ENCODE measurements at regions not wholly inside any gene's neighbourhood (a gene's known extent, or its start where the extent isn't known, plus 50 kb on each side); places are given as distances from the start of the nearest gene placed in this dataset.

DNA sequence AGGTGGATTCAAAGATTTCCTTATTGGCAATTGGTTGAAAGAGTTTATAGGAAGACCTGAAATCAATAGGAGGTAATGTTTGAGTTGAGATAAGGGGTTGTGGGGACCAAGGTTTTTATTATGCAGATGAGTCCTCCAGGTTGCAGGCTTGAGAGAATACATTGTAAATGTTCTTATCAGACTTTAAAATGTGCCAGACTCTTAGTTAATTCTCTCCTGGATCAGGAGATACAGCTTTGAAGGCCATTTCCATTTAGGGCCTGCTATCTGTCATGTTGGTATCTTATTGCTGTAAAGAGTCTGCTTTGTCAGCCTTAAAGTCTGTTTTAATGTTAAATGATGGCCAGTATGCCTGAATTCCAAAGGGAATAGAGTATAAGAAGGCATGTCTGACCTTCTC, 61.8 kb upstream of the CALCR start:
- TF ChIP-seq, protein P1, sequence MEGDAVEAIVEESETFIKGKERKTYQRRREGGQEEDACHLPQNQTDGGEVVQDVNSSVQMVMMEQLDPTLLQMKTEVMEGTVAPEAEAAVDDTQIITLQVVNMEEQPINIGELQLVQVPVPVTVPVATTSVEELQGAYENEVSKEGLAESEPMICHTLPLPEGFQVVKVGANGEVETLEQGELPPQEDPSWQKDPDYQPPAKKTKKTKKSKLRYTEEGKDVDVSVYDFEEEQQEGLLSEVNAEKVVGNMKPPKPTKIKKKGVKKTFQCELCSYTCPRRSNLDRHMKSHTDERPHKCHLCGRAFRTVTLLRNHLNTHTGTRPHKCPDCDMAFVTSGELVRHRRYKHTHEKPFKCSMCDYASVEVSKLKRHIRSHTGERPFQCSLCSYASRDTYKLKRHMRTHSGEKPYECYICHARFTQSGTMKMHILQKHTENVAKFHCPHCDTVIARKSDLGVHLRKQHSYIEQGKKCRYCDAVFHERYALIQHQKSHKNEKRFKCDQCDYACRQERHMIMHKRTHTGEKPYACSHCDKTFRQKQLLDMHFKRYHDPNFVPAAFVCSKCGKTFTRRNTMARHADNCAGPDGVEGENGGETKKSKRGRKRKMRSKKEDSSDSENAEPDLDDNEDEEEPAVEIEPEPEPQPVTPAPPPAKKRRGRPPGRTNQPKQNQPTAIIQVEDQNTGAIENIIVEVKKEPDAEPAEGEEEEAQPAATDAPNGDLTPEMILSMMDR (IDR thresholded peaks at IDR 0.05; ENCODE audit: insufficient read depth, low read length, poor library complexity, severe bottlenecking): no peak
- no peaks in the 10 kb centered on the region for H3K27me3 ChIP-seq (ENCODE audit: control insufficient read depth, insufficient read depth, low read length)
- no peaks in the 10 kb centered on the region for H3K36me3 ChIP-seq (ENCODE audit: control insufficient read depth, insufficient read depth, low read length)
- H3K4me3 ChIP-seq (ENCODE audit: low read depth, low read length): no peak overlapping the region
- DNase-seq (ENCODE audit: low read depth): no peak

DNA sequence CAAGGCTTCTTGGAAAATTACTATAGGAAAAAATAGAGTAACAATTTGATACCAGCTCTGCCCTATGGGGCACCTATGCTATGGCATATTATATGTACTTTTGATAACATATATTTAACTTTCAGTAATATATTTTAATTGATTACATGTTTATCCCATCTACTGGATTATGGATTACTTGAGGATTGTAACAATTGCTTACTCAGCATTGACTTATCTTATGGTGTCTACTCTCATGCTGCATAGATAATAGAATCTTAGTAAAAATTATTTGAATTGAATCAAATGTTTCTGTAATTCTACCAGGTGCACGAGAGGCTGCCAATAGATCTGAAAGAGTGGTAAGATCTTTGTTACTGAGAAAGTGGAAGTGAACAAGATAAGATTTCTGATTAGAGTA, 57.8 kb upstream of the CALCR start:
- Histone ChIP-seq H3K36me3 (ENCODE audit: control insufficient read depth, insufficient read depth, low read length) (no peaks in the 10 kb centered on the region), H3K4me3 (ENCODE audit: low read depth, low read length) (no peak overlapping the region), H3K27me3 (ENCODE audit: control insufficient read depth, insufficient read depth, low read length) (no peaks in the 10 kb centered on the region)
- TF ChIP-seq, protein P1 (IDR thresholded peaks at IDR 0.05; ENCODE audit: insufficient read depth, low read length, poor library complexity, severe bottlenecking): no peak
- DNase-seq (ENCODE audit: low read depth): no peak

DNA sequence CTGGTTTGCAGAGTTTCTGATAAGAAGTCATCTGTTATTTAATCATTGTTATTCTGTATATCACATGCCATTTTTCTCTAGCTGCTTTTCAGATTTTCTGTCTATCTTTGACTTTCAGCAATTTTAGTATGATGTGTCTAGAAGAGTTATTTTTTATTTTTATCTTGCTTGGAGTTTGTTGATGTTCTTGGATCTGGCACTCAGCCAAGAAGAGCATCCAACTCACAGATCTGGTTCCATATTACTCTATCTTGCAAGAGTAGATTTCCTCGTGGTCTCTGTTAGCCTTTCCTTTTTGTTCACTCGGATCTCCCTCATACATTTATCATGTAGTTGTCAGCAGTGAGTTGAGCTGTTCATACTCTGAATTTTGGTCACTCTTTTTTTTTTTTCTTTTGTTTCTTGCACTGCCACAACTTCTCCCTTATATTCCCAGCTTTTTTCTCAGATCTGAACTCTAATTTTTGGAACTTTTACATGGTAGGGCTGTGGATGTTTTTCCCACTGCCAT, 54.8 kb upstream of the CALCR start:
- TF ChIP-seq, protein P1 (IDR thresholded peaks at IDR 0.05; ENCODE audit: insufficient read depth, low read length, poor library complexity, severe bottlenecking): no peak
- no peak overlapping the region for H3K4me3 ChIP-seq (ENCODE audit: low read depth, low read length)
- no peaks in the 10 kb centered on the region for H3K27me3 ChIP-seq (ENCODE audit: control insufficient read depth, insufficient read depth, low read length)
- no peaks in the 10 kb centered on the region for H3K36me3 ChIP-seq (ENCODE audit: control insufficient read depth, insufficient read depth, low read length)
- DNase-seq (ENCODE audit: low read depth): no peak

DNA sequence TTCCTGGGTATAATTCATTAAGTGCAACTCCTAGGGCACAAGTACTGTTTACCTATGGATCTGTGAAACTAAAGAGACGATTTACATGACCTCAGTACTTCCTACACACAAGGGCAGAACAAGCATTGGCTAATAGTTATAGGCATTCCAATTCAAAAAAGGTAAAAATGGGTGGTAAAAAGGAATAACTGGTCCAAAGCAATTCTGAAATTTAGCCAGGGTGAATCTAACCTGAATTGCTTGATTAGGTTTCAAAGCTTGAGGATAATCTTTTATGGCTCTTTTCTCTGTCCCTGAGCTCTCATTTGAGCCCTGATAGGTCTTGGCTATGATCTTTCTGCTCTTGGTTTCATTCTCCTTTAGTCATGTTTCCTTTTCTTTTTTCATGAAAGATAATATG, 52.3 kb upstream of the CALCR start:
- Histone ChIP-seq H3K27me3 (ENCODE audit: control insufficient read depth, insufficient read depth, low read length) (no peaks in the 10 kb centered on the region), H3K4me3 (ENCODE audit: low read depth, low read length) (no peak overlapping the region), H3K36me3 (ENCODE audit: control insufficient read depth, insufficient read depth, low read length) (no peaks in the 10 kb centered on the region)
- no peak for DNase-seq (ENCODE audit: low read depth)
- TF ChIP-seq, protein P1 (IDR thresholded peaks at IDR 0.05; ENCODE audit: insufficient read depth, low read length, poor library complexity, severe bottlenecking): no peak

All from kidney epithelial cell (primary cell).